Fibroblast of skin of left biceps (primary cell): ENCODE measurements at regions not wholly inside any gene's neighbourhood (a gene's known extent, or its start where the extent isn't known, plus 50 kb on each side); places are given as distances from the start of the nearest gene placed in this dataset.

Experiments
- DNase-seq, 2 experiments: peaks; one replicate each; pipeline ENCODE4 v3.0.0-alpha.2; 2013; ENCODE audit warnings: low read depth in 2 of 2

DNA sequence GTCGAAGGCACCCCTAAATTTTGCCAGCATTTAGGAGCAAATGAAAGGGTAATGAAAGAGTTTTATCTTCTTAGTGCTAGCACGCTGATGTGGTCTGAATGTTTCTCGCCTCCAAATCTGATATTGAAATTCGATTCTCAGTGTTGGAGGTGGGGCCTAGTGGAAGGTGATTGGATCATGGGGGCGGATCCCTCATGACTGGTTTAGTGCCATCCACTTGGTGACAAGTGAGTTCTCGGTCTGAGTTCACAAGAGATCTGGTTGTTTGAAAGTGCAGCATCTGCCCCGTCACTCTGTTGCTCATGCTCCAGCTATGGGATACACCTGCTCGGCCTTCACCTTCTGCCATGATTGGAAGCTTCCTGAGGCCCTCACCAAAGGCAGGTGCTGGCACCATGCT, 75.1 kb upstream of the ZBTB40 start:
- no peak for DNase-seq

- DNase-seq: no peak
Measured at GRCh38 chr1:22376976-22377375, 74.7 kb upstream of the ZBTB40 start.

- peak; percentile 59 to 63 for DNase-seq
Measured at GRCh38 chr1:22379566-22379965, 72.1 kb upstream of the ZBTB40 start.

GRCh38 chr1:22380024-22380785, 71.4 kb upstream of the ZBTB40 start:
- DNase-seq: no peak

- DNase-seq: no peak
Measured at GRCh38 chr1:22383526-22384294, 67.9 kb upstream of the ZBTB40 start.

GRCh38 chr1:22385537-22385936, 66.1 kb upstream of the ZBTB40 start:
- no peak for DNase-seq

DNA sequence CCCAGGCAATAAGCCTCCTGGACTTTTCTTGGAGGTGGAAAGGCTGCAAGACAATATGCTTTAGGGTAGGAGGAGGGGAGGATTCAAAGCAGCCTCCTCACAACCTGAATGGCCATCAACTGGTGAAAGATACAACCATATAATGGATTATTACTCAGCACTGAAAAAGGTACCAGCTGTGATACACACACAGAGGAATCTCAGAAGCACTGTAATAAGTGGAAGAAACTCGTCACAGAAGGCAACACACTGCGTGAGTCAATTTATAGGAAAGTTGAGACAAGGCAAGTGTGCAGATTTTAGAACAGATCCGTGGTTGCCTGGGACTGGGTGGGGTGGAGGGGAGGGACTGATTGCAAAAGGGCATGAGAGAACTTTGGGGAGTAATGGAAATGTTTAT, 64.9 kb upstream of the ZBTB40 start:
- no peak for DNase-seq

DNA sequence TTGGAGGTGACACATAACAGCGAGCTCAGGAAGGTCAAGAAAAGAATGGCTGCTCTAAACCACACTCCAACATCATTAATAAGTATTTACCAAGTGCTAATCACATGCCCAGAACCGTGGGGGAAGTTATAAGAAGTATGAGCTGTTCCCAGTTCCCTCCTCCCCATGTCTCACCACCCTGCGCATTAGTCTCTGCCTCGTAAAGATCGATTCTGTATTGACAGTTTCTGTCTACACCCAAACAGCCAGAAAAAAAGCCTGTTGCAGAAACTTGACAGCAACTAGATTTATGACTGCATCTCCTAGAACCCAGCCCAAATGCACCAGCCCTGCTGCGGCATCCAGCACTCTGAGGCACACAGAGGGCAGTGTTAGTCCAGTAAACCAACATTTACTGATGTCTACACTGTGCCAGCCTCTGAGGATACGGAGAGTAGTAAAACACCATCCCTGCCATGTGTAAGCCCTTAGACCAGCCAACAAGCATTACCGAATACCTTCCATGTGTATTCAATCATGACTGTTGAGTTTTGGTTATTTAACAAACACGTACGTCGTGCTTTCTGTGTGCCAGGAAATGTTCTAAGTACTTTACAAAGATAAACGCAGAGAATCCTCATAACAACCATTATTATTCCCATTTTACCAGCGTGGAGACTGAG, 63.6 kb upstream of the ZBTB40 start:
- no peak for DNase-seq

- peak; percentile 61 for DNase-seq
Measured at GRCh38 chr1:22388671-22389450, 62.8 kb upstream of the ZBTB40 start.

DNA sequence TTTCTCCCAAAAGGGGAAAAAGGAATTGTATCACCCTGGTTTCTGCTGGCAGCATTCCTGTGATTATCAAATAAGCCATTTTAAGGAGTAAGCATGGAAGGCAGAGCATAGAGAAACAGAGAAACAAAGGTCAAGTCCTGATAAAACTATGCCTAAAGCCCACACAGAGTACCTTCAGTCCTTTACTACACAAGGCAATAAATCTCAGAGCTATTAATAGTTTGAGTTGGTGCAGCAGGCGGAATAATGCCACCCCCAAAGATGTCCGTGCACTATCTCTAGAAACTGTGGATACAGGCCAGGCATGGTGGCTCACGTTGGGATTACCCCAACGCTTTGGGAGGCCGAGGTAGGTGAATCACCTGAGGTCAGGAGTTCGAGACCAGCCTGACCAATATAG, 58.1 kb upstream of the ZBTB40 start:
- DNase-seq: no peak

DNA sequence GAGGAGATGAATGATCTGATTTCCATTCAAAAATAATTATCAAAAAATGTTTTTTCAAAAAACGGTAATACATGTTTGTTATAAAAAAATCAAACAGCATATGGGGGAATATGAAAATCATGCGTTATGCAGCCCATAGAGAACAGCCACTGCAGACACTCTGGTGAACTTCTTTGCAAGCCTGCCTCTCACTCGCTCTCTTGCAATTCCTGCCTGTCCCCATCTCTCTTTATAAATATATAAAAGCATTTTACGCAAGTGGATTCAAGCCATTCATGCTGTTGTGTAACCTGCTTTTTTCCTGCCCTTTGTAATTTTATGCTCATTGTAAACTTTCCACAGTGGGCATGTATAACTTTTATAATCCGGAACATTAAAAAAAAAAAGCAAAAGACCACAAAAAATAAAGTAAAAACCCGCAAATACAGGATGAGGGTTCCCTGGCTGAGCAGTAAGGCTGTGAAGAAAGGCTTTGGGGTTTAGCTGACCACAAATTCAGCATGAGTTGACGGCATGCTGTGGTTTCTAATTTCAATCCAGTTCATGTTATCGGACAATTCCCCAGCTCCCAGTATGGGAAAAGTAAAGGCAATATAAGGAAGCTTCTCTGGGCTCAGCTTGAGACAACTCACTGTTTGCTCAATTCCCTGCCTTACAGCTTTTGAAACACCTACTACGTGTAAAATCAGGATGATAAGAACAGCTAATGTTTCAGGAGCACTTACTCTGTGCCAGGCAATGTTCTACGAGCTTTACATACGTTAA, 52.8 kb upstream of the ZBTB40 start:
- no peak for DNase-seq

DNA sequence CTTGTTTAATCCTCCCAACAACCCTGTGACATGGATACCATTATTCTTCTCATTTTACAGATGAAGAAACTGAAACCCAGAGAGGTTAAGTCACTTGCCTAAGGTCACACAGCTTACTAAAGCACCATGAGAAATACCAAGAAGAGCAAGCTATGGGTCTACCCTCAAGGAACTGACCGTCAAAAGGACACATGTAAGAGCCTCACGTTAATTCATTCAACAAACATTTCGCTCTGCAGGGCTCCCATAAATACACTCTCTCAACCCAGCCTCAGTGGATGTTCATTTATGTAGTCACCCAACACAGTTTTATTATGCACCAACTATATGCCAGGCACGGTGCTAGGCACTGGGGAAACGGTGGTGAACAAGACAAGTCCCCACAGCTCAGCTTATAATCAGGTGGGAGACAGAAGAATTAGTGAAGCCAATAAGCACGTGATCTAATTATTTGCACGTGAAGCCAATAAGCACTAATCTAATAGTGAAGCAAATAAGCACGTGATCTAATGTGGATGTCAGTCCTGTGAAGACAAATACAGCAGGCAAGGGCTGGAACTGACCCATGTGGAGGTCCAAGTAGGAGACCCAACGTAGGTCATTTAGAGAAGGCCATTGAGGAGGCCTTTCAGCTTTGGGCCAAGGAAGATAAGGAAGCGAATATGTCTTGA, 52.1 kb upstream of the ZBTB40 start:
- no peak for DNase-seq
